GM19438 (cell line): ENCODE measurements at regions not wholly inside any gene's neighbourhood (a gene's known extent, or its start where the extent isn't known, plus 50 kb on each side); places are given as distances from the start of the nearest gene placed in this dataset.

ENCODE experiments used
- ATAC-seq: cut with Tn5 transposase; IDR thresholded peaks from one replicate; pipeline ENCODE4 v1.9.1; 2021; ENCODE audit warnings: low read depth; ENCODE audit not compliant: unreplicated experiment

GRCh38 chr14:36083317-36083716 lies 93.2 kb downstream of the PTCSC3 start:
- no peak for ATAC-seq

DNA sequence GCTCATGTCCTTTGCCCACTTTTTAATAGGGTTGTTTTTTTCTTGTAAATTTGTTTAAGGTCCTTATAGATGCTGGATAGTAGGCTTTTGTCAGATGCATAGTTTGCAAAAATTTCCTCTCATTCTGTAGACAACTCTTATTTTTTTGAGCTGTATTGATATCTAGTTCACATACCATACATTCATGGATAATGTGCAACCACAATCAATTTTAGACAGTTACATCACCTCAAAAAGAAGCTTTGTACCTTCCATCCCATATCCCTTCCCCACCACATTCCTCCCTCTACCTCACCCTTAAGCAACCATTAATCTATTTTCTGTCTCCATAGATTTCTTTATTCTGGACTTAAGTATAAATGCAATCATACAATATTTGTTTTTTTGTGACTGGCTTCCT lies 98.4 kb downstream of the PTCSC3 start:
- ATAC-seq, result no peak

GRCh38 chr14:36076197-36076596 lies 100.3 kb downstream of the PTCSC3 start:
- no peak for ATAC-seq

DNA sequence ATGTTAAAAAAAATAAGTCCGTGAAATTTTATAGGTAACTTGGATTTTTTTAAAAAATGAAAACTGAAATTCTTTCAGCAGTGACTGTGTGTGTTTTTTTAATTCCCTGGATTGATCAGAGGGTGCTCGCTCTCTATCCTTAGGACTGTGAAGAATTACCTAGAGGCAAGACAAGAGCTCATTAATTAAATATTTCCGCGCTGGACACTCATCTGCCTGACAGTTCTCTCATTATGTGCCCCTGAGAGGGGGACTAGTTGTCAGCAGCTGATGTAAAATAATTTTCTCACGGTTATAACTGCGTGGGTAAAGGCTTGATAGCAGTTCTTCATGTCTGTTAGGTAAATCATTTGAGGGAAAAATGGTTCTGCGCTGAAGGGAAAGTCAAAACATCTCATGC lies 101.3 kb downstream of the PTCSC3 start:
- ATAC-seq, result no peak

- no peak for ATAC-seq
These were observed 105.8 kb downstream of the PTCSC3 start for GRCh38 chr14:36070720-36071043.

GRCh38 chr14:36070031-36070719 lies 106.3 kb downstream of the PTCSC3 start:
- no peak for ATAC-seq

GRCh38 chr14:36069535-36069900 lies 107.0 kb downstream of the PTCSC3 start:
- no peak for ATAC-seq

DNA sequence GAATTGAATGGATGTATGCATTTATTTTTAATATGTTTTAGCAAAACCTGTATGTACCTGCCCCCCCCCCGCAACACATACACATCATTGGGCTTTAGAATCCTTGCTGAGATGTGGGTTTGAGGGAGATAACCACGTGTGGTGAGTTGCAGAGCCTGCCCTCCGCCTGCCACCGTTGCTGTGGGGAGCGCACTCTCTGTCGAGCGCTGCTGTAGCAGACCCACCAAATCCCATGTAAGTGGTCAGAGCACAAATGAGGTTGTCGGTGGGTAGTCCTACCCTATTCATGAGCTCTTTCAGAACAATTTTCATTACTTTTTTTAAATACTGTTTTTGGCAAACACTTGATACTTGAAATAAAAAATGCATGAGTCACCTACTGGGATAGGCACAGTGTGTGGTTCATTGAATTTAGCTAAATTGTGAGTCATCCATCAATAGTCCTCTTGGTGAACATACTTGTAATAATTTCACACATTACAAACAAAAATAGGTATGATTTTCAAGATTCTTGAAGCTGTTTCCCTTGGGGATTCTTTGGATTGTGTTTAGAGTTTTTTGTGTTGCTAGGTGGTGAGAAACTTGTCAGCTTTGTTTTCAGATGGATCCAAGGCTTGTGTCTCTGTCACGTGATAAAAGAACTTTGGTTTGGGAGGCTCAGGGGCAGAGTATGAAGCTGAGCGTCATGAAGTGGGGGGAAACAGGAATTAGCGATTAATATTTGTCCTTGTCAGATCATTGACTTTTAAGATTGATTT lies 107.6 kb downstream of the PTCSC3 start:
- ATAC-seq, result no peak

DNA sequence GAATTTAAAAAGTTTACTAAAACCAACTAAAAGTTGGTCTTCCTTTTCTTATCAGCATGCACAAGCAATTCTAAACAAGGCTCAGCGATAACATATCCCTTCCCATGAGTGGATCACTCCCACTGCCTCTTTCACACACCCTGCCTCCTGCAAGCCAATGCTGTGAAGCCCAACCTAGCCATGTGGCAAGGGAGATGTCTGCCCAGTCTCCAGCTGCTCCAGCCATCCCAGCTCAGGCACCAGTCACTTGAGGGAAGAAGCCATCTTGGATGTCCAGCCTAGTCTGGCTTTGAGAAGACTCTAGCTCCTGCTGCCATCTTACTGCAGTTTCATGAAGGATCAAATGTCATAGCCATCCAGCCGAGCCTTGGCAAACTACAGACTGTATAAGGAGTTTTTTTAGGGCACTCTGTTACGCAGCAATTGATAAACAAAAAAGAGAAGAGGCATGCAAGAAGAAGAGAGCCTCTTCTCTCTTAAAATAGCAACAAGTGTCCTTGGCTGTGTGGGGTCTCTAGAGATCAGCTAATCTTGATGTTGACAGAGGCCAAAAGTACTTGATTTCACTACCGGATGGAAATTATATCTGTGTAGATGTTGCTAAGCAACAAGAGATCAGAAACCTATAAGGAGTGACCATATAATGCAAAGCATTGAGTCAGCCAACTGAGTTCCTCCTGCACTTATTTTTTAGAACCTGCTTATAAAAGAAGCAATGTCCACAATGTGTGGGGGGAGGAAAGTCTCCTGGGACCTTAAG lies 108.9 kb downstream of the PTCSC3 start:
- ATAC-seq, result no peak

GRCh38 chr14:36066636-36067035 lies 109.9 kb downstream of the PTCSC3 start:
- no peak for ATAC-seq

GRCh38 chr14:36065831-36066230 lies 110.7 kb downstream of the PTCSC3 start:
- ATAC-seq, result no peak

DNA sequence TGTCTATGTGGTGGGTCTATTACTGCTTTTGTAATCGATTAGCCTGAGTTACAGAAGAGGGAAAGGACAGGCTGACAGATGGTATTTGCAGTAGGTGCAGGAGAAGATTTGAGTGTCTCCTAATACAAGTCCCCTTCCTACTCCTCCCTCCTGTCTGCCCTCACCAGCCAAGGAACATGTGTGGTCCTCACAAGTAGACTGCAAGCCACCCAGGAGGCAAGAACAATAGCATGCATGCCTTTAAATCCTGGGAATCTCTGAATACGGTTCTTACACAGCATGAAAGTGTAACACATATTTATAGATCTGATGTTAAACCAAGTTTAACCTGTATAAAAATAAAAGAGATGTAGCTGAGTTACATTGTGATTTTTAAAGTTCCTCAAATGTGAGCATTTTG lies 117.0 kb downstream of the PTCSC3 start:
- ATAC-seq, result no peak

- ATAC-seq, result no peak
These were observed 118.9 kb downstream of the PTCSC3 start for GRCh38 chr14:36057452-36058116.

- no peak for ATAC-seq
These were observed 119.7 kb downstream of the PTCSC3 start for GRCh38 chr14:36056845-36057244.

DNA sequence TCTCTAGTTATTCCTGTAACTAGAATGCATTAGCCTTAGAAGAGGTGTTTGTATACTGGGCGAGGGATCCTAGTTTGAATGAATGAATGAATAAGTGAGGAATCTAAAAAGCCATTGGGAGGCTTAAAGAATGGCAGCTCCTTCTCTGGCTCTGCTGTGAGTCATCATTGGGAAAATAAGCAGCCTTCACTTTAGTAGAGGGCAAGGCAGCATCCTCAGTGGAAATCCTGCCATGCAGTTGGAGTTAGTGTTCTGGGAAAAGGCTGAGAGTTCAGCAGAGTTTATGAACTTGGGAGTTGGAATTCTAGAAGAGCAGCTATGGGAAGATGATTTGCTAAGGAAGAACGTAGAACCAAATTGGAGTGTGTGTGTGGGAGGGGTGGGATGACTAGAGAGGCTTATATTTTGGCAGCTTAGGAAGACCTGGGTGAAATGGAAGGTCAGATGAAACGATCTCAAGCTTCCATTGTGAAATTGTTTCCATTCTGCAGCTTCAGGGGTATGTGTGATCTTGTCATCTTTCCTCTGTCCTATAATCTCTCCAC lies 120.8 kb downstream of the PTCSC3 start:
- ATAC-seq, result no peak

- no peak for ATAC-seq
These were observed 121.5 kb downstream of the PTCSC3 start for GRCh38 chr14:36055052-36055378.

DNA sequence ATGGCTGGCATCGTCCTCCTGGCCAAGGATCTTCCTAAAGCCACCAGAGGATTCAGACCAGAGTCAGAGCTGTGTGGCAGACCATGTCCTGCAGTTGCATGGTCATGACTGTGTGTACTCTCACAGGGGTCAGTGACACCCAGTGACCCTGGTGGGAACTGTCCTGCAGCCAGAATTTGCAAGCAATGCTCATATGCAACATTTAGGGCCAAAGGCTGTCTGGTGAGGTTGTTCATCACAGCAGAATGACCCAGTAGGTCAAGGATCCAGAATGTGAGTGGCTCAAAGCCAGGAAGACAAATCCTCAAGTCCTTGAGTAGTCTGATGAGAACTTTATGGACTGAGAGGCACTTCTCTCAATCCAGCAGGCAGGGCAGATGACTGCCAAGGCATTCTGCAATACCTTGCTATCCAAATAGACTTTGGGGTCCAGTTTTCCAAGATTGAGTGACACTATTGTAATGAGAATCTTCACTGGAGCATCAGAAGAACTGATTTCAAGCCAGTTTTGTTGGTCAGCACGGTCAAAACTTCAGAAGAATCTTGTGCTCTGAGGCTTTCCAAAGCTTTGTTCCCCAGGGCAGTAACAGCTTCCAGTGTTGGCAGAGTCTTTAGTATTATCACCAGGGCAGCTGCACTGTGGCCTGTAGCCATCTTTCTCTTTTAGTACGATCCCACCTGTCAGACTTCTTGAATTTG lies 122.0 kb downstream of the PTCSC3 start:
- no peak for ATAC-seq

DNA sequence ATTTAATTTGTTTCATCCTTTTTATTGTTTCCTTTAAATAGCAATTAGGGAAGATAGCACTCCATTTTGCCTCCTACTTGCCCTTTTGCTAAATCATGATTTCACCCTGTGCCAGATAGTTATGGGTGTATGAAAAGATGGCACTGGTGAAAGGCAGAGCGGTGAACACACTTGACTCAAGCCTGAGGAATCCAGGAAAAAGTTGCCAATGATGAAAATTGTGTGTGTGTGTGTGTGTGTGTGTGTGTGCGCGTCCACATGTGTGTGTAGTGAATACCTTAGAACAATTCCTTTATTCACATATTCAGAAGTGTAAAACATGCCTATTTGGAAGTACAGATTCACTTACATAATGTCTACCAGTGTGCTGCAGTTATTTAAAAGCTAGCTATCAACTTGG lies 123.8 kb downstream of the PTCSC3 start:
- ATAC-seq, result no peak

DNA sequence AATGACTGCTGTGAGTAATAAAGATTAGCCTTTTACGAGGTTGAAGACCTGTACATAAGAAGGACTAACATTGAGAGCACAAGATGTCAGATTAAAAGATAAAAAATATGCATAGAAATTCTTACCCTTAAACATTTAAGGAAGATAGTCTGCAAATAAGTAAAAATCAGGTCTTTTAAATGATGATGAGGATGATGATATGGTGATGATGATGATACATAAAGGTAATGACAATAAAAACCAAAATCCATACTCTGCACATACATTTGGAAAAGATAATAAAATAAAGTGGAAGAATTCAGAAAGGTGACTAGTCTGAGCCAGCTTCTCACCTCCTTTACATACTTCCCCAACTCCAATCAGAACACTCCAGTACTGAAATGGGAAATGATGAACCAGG lies 124.5 kb downstream of the PTCSC3 start:
- ATAC-seq, result no peak

- ATAC-seq, result no peak
These were observed 127.9 kb downstream of the PTCSC3 start for GRCh38 chr14:36048667-36049066.
